ENCODE measurements at regions not wholly inside any gene's neighbourhood (a gene's known extent, or its start where the extent isn't known, plus 50 kb on each side); places are given as distances from the start of the nearest gene placed in this dataset.
A peak's percentile ranks its signal among the peaks of the same experiment; 100 is the strongest.

DNA sequence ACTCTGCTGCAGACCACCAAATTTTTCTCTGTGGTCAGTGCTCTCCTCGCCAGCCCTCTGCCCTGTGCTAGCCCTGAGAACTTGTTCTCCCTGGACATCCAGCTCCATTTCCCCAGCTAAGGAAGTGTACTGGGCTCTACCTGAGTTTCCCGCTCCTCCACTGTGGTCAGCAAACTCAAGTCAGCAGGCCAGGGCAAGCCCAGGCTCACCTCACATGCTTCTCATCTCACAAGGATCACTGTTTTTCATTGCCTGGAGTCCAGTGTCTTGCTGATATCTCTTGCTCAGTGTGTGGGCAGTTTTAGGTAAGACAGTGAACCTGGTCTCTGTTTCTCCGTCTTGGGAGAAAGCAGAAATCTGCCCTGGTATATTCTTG lies 201.4 kb downstream of the FOXO1 start:
- no peaks in the 10 kb centered on the region for H3K9me3 ChIP-seq
- H3K27ac ChIP-seq: no peak overlapping the region
- ATAC-seq (no peak), DNase-seq (no peak)
- no peaks in the 10 kb centered on the region for H3K36me3 ChIP-seq (ENCODE audit: insufficient read depth in 1 of 2, low read depth in 1 of 2)
- TF ChIP-seq, protein P1, sequence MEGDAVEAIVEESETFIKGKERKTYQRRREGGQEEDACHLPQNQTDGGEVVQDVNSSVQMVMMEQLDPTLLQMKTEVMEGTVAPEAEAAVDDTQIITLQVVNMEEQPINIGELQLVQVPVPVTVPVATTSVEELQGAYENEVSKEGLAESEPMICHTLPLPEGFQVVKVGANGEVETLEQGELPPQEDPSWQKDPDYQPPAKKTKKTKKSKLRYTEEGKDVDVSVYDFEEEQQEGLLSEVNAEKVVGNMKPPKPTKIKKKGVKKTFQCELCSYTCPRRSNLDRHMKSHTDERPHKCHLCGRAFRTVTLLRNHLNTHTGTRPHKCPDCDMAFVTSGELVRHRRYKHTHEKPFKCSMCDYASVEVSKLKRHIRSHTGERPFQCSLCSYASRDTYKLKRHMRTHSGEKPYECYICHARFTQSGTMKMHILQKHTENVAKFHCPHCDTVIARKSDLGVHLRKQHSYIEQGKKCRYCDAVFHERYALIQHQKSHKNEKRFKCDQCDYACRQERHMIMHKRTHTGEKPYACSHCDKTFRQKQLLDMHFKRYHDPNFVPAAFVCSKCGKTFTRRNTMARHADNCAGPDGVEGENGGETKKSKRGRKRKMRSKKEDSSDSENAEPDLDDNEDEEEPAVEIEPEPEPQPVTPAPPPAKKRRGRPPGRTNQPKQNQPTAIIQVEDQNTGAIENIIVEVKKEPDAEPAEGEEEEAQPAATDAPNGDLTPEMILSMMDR (IDR thresholded peaks at IDR 0.05): no peak
- no peak overlapping the region for H3K4me3 ChIP-seq
- H3K27me3 ChIP-seq (ENCODE audit: insufficient read depth in 3 of 3, low read length in 2 of 3): no peaks in the 10 kb centered on the region
- 95 to 97% (median 96%) methylated on average over 3 of the region's 3 CpGs for WGBS, 3 donors
- intact Hi-C loops (cut with DNase I): no loop called here
- peaks cover 4% of the 10 kb centered on the region for H3K4me1 ChIP-seq

DNA sequence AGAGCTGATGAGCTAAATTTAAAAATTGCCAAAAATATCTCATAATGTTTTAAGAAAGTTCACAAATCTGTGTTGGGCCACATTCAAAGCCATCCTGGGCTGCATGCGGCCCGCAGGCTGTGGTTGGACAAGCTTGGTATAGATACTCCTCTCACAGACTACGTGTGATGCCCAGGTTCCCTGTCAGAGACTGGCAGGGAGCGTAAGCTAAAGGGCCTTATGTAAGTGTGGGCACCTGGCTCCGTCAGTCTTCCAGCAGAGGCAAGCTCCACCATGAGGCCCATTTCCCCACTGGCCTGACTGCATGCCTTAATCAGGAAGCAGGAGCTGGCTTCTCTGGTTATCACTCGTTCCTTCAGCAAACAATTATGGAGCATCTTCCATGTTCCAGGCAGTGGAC lies 200.2 kb downstream of the FOXO1 start:
- Histone ChIP-seq H3K27ac (no peak overlapping the region), H3K9me3 (no peaks in the 10 kb centered on the region), H3K4me3 (no peak overlapping the region), H3K4me1 (peaks cover 14% of the 10 kb centered on the region), H3K27me3 (ENCODE audit: insufficient read depth in 3 of 3, low read length in 2 of 3) (no peaks in the 10 kb centered on the region), H3K36me3 (ENCODE audit: insufficient read depth in 1 of 2, low read depth in 1 of 2) (no peaks in the 10 kb centered on the region)
- intact Hi-C loops (cut with DNase I): no loop called here
- no peak for DNase-seq
- no peak for ATAC-seq
- 83 to 87% (median 85%) methylated on average over 6 of the region's 6 CpGs for WGBS, 3 donors
- TF ChIP-seq, protein P1 (IDR thresholded peaks at IDR 0.05): no peak

DNA sequence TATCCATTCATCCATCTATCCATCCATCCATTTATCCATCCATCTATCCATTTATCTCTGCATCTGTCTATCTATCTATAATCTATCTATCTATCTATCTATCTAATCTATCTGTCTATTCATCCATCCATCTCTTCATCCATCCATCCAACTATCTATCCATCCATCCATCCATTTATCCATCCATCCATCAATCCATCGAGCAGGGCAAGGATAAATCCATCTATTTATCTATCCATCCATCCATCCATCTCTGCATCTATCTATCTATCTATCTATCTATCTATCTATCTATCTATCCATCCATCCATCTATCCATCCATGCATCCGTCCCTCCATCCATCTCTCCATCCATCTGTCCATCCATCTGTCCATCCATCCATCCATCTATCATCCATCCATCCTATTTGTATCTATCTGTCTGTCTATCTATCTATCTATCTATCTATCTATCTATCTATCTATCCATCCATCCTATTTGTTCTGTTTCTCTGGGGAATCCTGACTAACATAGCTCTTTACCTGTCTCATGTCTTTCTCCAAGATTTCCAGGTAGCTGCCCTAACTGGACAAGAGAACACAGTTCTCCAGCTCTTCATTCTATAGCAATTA lies 198.1 kb downstream of the FOXO1 start:
- H3K27me3 ChIP-seq (ENCODE audit: insufficient read depth in 3 of 3, low read length in 2 of 3): no peaks in the 10 kb centered on the region
- no peak overlapping the region for H3K4me3 ChIP-seq
- no peak for ATAC-seq
- 97 to 99% (median 98%) methylated on average over 2 of the region's 2 CpGs for WGBS, 3 donors
- no peaks in the 10 kb centered on the region for H3K9me3 ChIP-seq
- intact Hi-C loops (cut with DNase I): no loop called here
- DNase-seq: no peak
- no peaks in the 10 kb centered on the region for H3K36me3 ChIP-seq (ENCODE audit: insufficient read depth in 1 of 2, low read depth in 1 of 2)
- peaks cover 15% of the 10 kb centered on the region for H3K4me1 ChIP-seq
- TF ChIP-seq, protein P1 (IDR thresholded peaks at IDR 0.05): no peak
- H3K27ac ChIP-seq: no peak overlapping the region

DNA sequence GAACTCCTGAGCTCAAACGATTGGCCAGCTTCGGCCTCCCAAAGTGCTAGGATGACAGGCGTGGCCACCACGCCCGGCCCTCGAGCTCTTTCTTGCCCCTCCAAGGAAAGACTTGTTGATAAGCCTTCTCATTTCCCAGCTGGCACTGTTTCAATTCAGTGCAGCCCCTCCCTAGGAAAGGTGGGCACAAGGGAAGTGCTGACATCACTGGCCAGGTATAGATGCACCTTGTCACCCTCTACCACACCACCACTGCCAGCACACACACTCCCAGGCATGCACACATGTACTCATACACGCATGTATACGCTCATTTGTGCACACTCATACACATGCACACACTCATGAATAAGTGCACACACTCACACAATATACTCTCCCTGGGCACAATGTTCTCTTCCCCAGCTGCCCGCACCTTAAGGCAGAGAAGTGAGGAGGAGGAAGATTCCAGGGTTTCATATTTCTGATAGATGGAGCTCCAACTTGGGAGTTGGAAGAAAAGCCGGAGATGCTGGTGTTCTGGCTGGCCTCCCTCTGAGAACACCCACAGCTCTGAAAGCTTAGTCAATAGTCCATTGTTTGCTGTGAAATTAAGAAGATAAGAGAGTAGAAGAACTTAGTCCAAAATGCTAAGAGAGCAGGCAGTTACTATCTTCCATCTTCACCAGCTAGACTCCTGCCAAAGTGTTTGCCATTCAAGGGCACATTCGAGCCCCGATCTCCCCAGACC lies 196.7 kb downstream of the FOXO1 start:
- WGBS, 3 donors: 80 to 91% (median 86%) methylated on average over 12 of the region's 12 CpGs
- no peak for ATAC-seq

More for the DNA sequence above, 196.7 kb downstream of the FOXO1 start:
- Histone ChIP-seq H3K9me3 (no peaks in the 10 kb centered on the region), H3K27ac (peak overlapping the region; percentile 84), H3K4me3 (no peak overlapping the region), H3K4me1 (peaks cover 15% of the 10 kb centered on the region), H3K27me3 (ENCODE audit: insufficient read depth in 3 of 3, low read length in 2 of 3) (no peaks in the 10 kb centered on the region), H3K36me3 (ENCODE audit: insufficient read depth in 1 of 2, low read depth in 1 of 2) (no peaks in the 10 kb centered on the region)
- TF ChIP-seq, protein P1 (IDR thresholded peaks at IDR 0.05): no peak
- no peak for DNase-seq
- intact Hi-C loops (cut with DNase I): loop anchor here in 1 of 2 donors (10.0 kb wide), 1 partner anchor 195 kb away; the partner anchor contains the start of gene FOXO1
